AG09309 (cell line): ENCODE measurements at regions not wholly inside any gene's neighbourhood (a gene's known extent, or its start where the extent isn't known, plus 50 kb on each side); places are given as distances from the start of the nearest gene placed in this dataset.

Experiments used
- DNase-seq: peaks from one replicate; pipeline ENCODE4 v3.0.0-alpha.2; 2010; ENCODE audit warnings: low read depth
- H3K4me3 ChIP-seq: 2 replicates; pipeline ENCODE4 v1.5.1; 2011; ENCODE audit warnings: mild to moderate bottlenecking, low read depth, low read length, moderate library complexity; ENCODE audit not compliant: control insufficient read depth
- TF ChIP-seq, protein P1 (sequence below): IDR thresholded peaks from 2 replicates; pipeline ENCODE4 v1.5.1; 2011; ENCODE audit warnings: mild to moderate bottlenecking, low read depth, low read length, inconsistent platforms; ENCODE audit not compliant: insufficient read depth, control insufficient read depth; ENCODE audit errors: missing control alignments

DNA sequence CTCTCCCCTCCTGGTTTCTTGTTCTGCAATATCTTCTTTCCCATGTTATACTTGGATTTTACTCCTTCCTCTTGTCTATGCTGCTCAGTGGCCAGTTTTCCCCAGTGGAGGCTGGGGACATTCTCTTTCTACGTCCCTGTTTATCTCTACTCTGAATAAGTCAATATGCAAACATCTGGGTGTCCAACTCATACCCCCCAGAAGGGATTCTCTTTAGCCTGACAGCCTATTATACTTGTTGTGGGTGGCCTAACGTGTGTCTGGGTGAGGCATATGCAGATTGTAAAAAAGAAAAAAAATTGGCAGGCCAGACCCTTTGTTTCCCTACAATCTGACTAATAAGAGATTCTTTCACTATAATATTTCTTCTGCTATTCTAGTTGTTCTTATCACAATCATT lies 134.2 kb upstream of the MAF start:
- no peak for DNase-seq
- TF ChIP-seq, protein P1, sequence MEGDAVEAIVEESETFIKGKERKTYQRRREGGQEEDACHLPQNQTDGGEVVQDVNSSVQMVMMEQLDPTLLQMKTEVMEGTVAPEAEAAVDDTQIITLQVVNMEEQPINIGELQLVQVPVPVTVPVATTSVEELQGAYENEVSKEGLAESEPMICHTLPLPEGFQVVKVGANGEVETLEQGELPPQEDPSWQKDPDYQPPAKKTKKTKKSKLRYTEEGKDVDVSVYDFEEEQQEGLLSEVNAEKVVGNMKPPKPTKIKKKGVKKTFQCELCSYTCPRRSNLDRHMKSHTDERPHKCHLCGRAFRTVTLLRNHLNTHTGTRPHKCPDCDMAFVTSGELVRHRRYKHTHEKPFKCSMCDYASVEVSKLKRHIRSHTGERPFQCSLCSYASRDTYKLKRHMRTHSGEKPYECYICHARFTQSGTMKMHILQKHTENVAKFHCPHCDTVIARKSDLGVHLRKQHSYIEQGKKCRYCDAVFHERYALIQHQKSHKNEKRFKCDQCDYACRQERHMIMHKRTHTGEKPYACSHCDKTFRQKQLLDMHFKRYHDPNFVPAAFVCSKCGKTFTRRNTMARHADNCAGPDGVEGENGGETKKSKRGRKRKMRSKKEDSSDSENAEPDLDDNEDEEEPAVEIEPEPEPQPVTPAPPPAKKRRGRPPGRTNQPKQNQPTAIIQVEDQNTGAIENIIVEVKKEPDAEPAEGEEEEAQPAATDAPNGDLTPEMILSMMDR: no peak
- H3K4me3 ChIP-seq: no peak overlapping the region

DNA sequence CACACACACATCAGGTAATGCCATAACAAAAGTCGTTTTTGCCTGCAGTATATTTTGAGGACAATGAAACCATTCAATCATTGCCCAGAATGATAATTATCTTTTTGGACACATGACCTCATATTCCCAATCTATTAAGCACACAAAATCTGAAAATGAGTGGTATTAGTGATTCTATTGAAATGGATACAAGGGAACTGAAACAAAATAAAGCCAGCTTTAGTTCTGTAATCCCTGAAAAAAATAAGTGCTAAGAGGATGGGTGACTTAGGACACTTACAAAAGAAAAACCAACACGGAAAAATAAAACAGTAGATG lies 128.3 kb upstream of the MAF start:
- TF ChIP-seq, protein P1: no peak
- DNase-seq: no peak
- no peak overlapping the region for H3K4me3 ChIP-seq

DNA sequence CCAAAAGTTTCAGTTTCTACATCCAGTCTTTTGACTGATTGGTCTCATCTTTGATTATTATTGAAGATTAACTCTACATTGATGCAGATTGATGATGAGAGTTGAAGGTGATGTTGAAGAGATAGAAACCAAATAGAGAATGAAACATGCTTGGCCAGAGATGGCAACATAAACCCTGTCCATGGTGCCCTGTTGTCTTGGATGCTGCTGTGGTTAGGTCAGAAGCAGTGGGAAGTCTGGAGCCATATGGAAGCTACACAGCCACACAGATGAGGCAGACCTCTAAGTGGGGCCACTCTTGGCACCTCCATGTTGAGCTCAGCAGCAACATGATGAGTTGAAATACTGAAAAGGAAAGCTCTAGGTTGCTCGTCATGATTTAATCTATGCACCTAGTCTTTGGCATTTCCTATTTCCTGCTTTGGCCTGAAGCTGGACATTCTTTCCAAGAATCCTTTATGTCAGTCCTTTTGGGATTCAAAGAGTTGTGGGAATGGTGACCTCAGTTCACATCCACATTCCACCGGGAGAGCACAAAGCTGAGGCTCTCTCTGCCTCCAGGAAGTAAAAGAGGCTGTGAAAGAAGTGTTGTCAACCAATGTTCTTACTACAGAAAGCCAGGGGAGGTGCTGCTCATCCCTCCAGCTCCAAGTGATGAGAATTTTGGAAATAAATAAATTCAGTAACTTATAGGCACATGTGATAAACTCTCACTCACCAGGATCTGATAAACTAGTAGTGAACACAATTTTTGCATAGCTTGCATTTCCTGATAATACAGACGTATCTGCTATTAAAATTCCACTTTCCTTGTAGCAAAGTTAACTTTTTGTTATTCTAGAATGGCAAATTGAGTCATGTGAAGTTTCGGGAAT lies 127.7 kb upstream of the MAF start:
- H3K4me3 ChIP-seq: no peak overlapping the region
- no peak for DNase-seq
- TF ChIP-seq, protein P1: no peak

DNA sequence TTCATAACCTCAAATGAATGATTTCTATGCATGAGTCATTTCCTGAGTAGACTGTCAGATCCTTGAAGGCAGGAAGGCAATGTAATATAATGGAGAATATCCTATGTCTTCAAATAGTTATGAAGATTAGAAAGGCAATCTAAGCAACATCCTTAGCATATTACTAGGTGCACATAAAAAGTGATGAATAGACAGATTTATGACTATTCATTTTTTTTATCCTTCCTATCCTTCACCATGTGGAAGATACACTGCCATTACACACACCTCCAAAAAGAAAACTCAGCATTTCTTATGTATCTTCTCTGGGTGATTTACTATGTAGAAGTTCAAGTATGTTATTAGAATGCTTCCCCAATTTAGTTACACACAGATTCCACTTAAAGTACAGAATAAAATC lies 126.4 kb upstream of the MAF start:
- no peak overlapping the region for H3K4me3 ChIP-seq
- DNase-seq: no peak
- TF ChIP-seq, protein P1: no peak

DNA sequence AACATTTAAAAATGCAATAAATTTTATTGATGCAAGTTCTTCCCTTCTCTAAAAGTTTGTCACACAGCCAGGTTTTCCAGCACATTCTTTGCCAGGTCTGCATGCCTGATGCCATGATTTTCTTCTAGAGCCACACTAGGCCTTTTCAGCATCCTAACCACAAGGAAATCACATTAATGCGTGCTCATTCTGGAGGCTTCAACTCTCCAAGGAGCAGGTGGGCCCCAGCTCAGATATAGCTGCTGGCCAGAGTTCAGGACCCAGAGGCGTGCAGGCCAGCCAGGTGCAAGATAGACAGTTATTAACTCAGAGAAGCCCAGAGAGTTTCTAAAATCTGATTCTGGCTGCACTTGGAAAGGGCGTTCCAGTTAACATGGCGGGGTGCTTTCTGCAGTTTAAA lies 124.5 kb upstream of the MAF start:
- TF ChIP-seq, protein P1: no peak
- no peak overlapping the region for H3K4me3 ChIP-seq
- DNase-seq: no peak

DNA sequence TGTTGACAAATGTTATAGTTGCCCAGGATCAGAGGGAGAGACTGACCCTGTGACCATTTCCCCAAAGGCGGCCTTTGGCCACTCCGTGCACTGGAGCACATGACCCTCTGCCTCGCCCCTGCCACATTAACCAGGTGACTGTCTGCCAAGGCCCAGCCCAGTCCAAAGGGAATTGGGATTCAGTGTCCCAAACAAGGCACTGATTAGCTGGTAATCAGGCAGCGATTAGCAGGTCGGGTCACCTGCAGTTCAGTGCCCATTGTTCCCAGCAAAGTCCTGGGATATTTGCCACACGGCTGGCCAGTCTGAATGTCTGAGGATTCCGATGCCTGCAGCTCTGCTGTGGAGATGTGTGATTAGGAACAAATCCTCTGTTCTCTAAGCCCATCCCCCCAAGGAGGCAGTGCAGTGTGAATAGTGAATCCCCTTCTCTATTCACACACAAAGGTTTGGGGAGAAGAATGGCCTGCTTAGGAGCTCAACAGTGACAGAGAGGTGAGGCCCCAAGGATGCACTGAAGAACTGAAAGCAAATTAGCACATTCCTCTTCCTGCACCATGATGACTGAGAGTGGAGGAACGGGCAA lies 123.1 kb upstream of the MAF start:
- TF ChIP-seq, protein P1: no peak
- no peak for DNase-seq
- H3K4me3 ChIP-seq: no peak overlapping the region
